ENCODE measurements at regions not wholly inside any gene's neighbourhood (a gene's known extent, or its start where the extent isn't known, plus 50 kb on each side); places are given as distances from the start of the nearest gene placed in this dataset.

- TF ChIP-seq CTCF (IDR thresholded peaks at IDR 0.05) (no peak), POLR2A (IDR thresholded peaks at IDR 0.05) (no peak)
Measured at GRCh38 chr4:148958317-148958716, 516.1 kb upstream of the NR3C2 start.

Data from esophagus squamous epithelium (tissue), 4 donors.